ENCODE measurements at regions not wholly inside any gene's neighbourhood (a gene's known extent, or its start where the extent isn't known, plus 50 kb on each side); places are given as distances from the start of the nearest gene placed in this dataset.

GRCh38 chr5:87949676-87950631 is 318.7 kb downstream of the TMEM161B start:
- no peak for DNase-seq (ENCODE audit: low read depth)

- DNase-seq (ENCODE audit: low read depth) = no peak
Measured at GRCh38 chr5:87948486-87948885, 320.2 kb downstream of the TMEM161B start.

DNA sequence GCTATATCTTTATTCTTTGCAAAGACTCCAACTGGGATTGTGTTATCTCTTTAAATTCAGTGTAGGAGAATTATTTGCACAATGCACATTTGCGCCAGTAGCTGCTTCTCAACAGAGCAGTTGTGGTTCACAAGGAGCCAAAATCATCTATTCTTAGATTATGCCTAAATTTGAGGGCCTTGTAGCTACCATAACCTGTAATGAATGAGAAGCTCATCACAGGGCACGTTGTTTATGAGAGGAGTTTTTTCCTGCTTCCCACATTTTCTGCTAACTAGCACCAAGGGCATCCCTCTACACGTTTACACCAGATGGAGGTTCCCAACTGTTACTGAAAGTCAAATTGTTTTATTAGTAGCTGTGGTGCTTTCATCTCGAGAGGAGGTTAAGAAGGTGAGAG is 322.4 kb downstream of the TMEM161B start:
- no peak for DNase-seq (ENCODE audit: low read depth)

DNA sequence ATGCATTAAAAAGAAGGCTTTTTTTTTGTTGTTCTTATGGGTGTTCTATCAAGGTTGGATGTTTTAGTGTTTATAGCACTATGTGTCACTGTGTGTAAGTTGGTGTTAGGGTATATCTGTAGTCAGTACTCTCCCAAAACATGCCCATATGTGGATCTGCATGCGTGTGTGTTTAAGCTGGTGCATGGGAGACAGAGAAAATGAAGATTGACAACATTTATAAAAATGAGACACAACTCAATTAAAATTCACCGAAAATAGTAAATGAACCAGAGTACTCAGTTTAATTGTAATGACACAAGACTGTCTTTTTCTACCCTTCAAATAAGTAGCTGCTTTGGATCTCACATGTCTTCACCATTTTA is 323.4 kb downstream of the TMEM161B start:
- DNase-seq (ENCODE audit: low read depth) = no peak

DNA sequence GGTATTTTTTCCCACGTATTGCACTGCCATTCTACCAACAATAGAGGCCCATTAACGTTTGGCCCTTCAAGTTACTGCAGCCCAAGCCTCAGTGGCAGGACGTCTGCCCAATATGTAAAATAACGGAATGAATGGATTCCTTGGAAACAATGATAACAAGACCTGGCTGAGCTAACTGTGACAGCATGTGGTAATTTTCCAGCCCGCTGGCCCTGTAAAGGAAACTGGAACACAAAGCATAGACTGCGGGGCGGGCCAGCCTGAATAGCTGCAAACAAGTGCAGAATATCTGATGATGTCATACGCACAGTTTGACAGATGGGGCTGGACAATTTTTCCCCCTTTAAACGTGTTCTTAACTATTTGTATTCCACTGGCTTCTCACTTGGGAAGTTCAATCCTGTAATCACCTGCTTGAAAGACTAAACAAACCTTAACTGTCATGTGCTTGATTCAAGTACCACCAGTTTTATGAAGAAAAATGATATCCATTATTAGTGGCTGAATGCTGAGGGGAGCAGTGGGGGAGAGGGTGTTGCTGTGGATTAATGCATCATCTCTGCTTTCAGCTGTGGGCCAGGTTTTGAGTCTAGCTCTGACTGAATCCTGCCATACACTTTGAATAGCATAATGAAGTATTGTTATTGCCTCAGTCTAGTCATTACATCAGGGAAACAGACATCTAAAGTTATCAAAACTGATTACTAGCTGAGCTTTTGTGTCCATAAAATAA is 323.9 kb downstream of the TMEM161B start:
- no peak for DNase-seq (ENCODE audit: low read depth)

DNA sequence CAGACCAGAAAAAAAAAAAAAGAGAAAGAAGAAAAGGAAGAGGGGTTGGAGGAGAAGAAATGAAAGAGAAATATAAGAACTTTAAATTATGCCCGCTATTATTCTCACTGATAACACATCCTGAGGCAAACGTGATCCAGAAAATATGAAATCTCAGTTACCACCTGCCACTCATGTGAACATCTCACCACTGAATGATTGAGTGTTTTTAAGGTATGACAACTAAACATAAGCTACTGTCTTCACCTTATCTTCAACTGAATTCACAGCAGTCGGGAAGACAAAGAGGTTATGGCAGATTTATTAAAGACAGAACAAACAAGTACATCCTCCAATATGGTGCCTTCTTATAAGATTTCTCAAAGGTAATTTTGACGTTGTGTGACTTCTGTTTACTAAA is 327.9 kb downstream of the TMEM161B start:
- DNase-seq (ENCODE audit: low read depth) = no peak

DNA sequence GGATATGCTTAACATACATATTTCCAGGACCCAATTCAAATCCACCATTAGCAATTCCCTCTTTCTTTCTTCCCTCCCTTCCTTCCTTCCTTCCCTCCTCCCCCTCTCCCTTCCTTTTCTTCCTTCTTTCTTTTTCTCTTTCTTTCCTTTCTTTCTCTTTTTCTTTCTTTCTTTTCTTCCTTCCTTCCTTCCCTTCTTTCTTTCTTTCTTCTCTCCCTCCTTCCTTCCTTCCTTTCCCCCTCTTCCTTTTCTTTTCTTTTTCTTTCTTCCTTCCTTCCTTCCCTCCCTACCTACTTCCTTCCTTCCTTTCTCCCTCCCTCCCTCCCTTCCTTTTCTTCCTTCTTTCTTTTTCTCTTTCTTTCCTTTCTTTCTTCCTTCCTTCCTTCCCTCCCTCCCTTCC is 332.0 kb downstream of the TMEM161B start:
- no peak for DNase-seq (ENCODE audit: low read depth)

GRCh38 chr5:87924436-87924835 is 344.2 kb downstream of the TMEM161B start:
- no peak for DNase-seq (ENCODE audit: low read depth)

DNA sequence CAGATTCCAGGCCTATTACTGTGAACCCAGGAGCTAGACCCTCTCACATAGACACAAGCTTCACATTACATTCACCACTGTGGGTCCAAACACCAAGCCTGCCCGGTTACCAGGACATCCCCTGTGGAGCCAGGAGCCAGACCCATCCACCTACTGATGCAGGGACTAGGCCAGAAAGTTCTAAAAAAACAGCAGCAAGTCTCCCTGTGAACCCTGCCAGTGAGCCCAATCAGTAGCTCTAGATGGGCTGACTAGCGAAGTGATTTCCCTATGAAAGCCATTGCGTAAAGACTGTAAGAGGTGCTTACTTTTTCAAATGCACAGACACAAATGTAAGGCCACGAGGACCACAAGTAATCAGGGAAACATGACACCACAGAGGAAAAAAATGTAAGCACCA is 352.3 kb downstream of the TMEM161B start:
- no peak for DNase-seq (ENCODE audit: low read depth)

GRCh38 chr5:87912419-87912818 is 356.2 kb downstream of the TMEM161B start:
- DNase-seq (ENCODE audit: low read depth) = no peak

- DNase-seq (ENCODE audit: low read depth) = no peak
Measured at GRCh38 chr5:87909382-87909781, 359.3 kb downstream of the TMEM161B start.

- no peak for DNase-seq (ENCODE audit: low read depth)
Measured at GRCh38 chr5:87906962-87907361, 361.7 kb downstream of the TMEM161B start.

- no peak for DNase-seq (ENCODE audit: low read depth)
Measured at GRCh38 chr5:87900419-87900818, 368.2 kb downstream of the TMEM161B start.

- no peak for DNase-seq (ENCODE audit: low read depth)
Measured at GRCh38 chr5:87899721-87900131, 368.9 kb downstream of the TMEM161B start.

DNA sequence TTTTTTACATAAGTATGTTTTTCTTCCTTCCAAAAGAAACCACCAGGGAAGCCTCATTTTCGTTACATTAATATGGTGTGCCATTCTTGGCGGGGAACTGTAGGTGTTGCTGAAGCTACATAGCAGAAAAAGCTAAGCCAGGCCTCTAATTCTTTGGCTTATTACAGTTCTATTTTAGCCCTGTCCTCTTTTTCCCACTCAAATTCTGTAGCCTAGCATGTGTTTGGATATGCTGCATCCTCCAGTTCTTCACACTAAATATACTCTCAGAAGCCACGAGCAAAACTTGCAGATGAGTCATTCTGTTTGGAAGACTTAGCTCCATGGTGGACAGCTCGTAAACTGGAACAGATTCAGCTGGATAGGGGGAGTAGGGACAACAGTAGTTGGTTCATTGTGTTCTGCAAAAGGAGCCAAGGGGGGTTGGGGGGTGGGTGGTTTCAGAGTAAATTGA is 369.4 kb downstream of the TMEM161B start:
- DNase-seq (ENCODE audit: low read depth) = no peak

- DNase-seq (ENCODE audit: low read depth) = no peak
Measured at GRCh38 chr5:87898574-87898973, 370.1 kb downstream of the TMEM161B start.

- DNase-seq (ENCODE audit: low read depth) = no peak
Measured at GRCh38 chr5:87888139-87888538, 380.5 kb downstream of the TMEM161B start.

- no peak for DNase-seq (ENCODE audit: low read depth)
Measured at GRCh38 chr5:87887247-87887646, 381.4 kb downstream of the TMEM161B start.

DNA sequence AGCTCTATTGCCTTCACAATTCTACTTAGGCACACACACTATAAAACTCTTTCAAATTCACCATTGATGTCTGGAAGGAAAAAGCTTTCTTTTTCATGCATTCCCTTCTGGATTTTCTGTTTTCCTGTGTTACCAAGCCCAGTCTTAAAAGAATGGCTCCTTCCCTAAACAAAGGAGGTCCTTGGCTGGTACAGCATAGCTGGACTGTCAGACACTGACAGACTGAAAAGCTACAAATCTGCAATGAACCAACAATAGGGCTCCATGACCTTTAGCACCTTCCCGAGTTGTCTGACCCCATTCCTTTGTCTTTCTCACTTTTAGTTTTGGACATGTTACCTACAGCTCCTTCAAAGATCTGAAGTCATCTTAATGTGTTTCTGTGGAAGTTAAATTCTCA is 382.5 kb downstream of the TMEM161B start:
- no peak for DNase-seq (ENCODE audit: low read depth)

GRCh38 chr5:87885758-87886157 is 382.9 kb downstream of the TMEM161B start:
- DNase-seq (ENCODE audit: low read depth) = no peak

- no peak for DNase-seq (ENCODE audit: low read depth)
Measured at GRCh38 chr5:87877495-87877894, 391.1 kb downstream of the TMEM161B start.

DNA sequence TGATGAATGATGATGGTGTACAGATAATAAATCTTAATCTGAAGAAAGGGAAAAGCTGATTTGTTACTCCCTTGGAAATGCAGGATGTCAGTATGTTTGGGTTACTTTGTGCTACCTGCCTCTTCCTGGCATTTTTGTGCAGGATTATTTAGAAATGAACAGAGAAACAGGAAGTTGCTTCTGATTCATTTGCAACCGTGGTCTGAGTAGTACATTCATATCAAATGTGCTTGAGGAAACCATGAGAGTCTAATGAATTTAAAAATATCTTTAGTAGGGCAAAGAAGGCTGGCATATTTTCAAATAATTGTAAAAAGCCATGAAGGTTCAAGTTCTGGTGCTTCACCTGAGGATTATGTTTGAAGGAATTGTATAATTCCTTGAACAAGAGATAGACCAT is 391.6 kb downstream of the TMEM161B start:
- DNase-seq (ENCODE audit: low read depth) = no peak

DNA sequence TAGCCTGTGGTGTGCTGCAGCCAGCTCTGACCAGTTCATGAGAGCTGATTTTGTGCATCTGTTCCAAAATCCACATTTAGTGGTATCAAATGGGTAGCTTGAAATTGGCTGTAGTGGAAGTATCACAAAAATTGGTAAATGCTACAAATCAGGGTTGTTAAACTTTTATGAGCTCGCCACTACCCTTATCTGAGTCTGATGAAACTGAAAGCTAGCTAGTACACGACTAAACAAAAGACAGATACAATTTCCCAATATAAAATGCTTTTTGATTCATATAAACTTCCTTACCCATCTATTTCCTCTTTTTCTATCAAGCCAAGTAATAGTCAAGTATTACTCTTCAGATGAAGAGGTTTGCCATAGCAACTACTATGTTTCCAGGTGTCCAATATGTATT is 392.0 kb downstream of the TMEM161B start:
- DNase-seq (ENCODE audit: low read depth) = no peak

Measured in HS-27A (cell line).